ENCODE measurements at regions not wholly inside any gene's neighbourhood (a gene's known extent, or its start where the extent isn't known, plus 50 kb on each side); places are given as distances from the start of the nearest gene placed in this dataset.

GRCh38 chr1:221001167-221001566, 121.9 kb downstream of the HLX start:
- no peak for TF ChIP-seq CTCF (IDR thresholded peaks at IDR 0.05)
- TF ChIP-seq ZFX (IDR thresholded peaks at IDR 0.05; ENCODE audit: borderline replicate concordance), result no peak
